GM10266 (cell line): ENCODE measurements at regions not wholly inside any gene's neighbourhood (a gene's known extent, or its start where the extent isn't known, plus 50 kb on each side); places are given as distances from the start of the nearest gene placed in this dataset.

Experiments
- DNase-seq: peaks from one replicate; pipeline ENCODE4 v3.0.0; 2012; ENCODE audit errors: extremely low spot score
- CTCF ChIP-seq: IDR thresholded peaks from 2 replicates; pipeline ENCODE4 v1.5.1; 2012; ENCODE audit warnings: mild to moderate bottlenecking, low read depth; ENCODE audit not compliant: control insufficient read depth, insufficient read depth; ENCODE audit errors: missing control alignments

- no peak for DNase-seq
- no peak for TF ChIP-seq CTCF
These were observed 90.1 kb upstream of the ADCY1 start for GRCh38 chr7:45484094-45484493.

GRCh38 chr7:45486575-45486974 lies 87.6 kb upstream of the ADCY1 start:
- TF ChIP-seq CTCF = no peak
- no peak for DNase-seq

- no peak for DNase-seq
- TF ChIP-seq CTCF = no peak
These were observed 79.3 kb upstream of the ADCY1 start for GRCh38 chr7:45494885-45495284.

GRCh38 chr7:45495618-45496017 lies 78.5 kb upstream of the ADCY1 start:
- TF ChIP-seq CTCF = no peak
- DNase-seq = no peak

DNA sequence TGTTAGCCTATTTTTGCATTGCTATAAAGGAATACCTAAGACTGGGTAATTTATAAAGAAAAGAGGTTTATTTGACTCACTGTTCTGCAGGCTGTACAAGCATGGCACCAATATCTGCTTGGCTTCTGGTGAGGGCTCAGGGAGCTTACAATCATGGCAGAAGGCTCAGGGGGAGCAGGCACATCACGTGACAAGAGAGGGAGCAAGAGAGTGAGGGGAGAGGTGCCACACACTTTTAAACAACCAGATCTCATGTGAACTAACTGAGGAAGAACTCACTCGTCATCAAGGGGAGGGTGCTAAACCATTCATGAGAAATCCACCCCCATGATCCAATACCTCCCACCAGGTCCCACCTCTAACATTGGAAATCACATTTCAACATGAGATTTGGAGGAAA lies 73.9 kb upstream of the ADCY1 start:
- DNase-seq = no peak

DNA sequence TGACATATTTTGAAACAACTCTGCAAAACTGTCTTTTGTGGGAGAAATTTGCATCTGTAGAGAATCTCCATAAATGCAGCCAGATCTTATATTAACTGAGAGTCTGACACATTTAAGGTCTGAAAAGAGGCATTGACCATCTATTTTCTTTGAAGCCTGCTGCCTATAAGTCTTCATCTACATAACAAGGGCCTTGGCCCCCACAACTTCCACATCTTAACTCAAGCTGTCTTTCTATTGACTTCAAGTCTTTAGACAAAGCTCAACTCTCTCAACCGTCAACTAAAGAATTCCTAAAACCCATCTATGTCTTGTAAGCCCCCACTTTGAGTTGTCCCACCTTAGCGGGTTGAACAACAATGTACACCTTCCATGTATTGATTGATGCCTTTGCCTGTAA lies 72.4 kb upstream of the ADCY1 start:
- TF ChIP-seq CTCF = no peak
- DNase-seq = no peak

More for the DNA sequence above, 73.9 kb upstream of the ADCY1 start:
- TF ChIP-seq CTCF = no peak

DNA sequence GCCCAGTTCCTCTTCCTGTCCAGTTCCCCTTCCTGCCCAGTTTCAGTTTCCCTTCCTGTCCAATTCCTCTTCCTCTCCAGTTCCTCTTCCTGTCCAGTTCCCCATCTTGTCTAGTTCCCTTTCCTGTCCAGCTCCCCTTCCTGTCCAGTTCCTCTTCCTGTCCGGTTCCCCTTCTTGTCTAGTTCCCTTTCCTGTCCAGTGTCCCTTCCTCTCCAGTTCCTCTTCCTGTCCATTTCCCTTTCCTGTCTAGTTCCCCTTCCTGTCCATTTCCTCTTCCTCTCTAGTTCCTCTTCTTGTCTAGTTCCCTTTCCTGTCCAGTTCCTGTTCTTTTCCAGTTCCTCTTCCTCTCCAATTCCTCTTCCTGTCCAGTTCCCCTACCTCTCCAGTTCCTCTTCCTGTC lies 68.1 kb upstream of the ADCY1 start:
- TF ChIP-seq CTCF = no peak
- DNase-seq = no peak

DNA sequence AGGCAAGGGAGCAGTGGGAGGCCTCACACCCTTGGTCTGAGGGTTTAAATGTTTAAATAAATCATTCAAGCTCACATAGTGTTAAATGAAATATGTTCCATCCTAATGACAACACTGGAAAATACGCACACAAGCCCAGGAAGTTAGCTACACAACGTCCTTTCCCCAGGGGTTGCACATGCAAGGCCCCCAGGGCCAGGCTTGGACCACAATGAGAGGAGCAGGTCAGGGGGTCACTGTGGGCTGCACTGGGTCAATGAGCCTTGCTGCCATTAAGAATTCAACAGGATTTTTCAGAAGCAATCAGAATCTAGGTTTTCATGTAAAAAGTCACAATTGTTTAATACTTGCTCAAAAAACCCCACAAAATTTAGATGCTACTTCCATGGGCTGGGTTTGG lies 64.9 kb upstream of the ADCY1 start:
- TF ChIP-seq CTCF = no peak
- DNase-seq = no peak
